ENCODE measurements at regions not wholly inside any gene's neighbourhood (a gene's known extent, or its start where the extent isn't known, plus 50 kb on each side); places are given as distances from the start of the nearest gene placed in this dataset.
"Not testable (repeated sequence)": the region's sequence is repeated elsewhere in the genome, so short reads cannot be mapped to it uniquely, and the experiment has no call there.

DNA sequence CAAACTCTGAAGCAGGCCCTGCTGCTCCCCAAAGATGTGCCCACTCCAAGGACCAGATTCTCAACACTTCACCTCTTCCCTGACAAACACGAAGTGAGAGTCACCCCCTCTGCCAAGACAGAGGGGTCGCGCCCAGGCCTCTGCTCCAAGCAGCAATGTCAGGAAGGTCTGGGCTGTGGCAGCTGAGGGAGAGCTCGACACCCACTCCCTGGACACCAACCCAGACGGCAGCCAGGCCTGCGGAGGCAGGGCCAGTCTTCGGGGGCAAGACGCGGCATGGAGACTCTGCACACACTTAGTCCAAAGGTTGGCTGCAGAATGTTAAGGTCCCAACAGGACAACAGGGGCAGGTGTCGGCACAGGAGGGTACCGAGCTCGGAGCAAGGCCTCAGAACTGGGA is 144.2 kb downstream of the DLL1 start:
- Histone ChIP-seq H3K27ac (no peak overlapping the region), H3K9me3 (peaks cover 0 to 4% (median 0%) of the 10 kb centered on the region in 4 donors), H3K36me3 (no peaks in the 10 kb centered on the region), H3K27me3 (no peaks in the 10 kb centered on the region), H3K4me1 (peaks cover 9 to 25% (median 18%) of the 10 kb centered on the region in 4 donors), H3K4me3 (no peak overlapping the region)
- 68 to 78% methylated on average over 8 to 11 of the region's 12 CpGs for WGBS, 2 donors
- DNase-seq, result peak in 1 of 2 donors; percentile 63
- ATAC-seq (ENCODE audit: low FRiP score in 2 of 2), result no peak
- TF ChIP-seq POLR2A (IDR thresholded peaks at IDR 0.05), result no peak
- TF ChIP-seq EP300 (IDR thresholded peaks at IDR 0.05), result no peak
- no peak for TF ChIP-seq POLR2AphosphoS5 (IDR thresholded peaks at IDR 0.05)
- no peak for TF ChIP-seq CTCF (IDR thresholded peaks at IDR 0.05)

GRCh38 chr6:170146131-170146530 is 144.7 kb downstream of the DLL1 start:
- peaks cover 9 to 23% (median 15%) of the 10 kb centered on the region in 4 donors for H3K4me1 ChIP-seq
- H3K36me3 ChIP-seq; DNase-seq; H3K27ac ChIP-seq; ATAC-seq (ENCODE audit: low FRiP score in 2 of 2); H3K27me3 ChIP-seq; H3K4me3 ChIP-seq; H3K9me3 ChIP-seq: not testable (repeated sequence)

DNA sequence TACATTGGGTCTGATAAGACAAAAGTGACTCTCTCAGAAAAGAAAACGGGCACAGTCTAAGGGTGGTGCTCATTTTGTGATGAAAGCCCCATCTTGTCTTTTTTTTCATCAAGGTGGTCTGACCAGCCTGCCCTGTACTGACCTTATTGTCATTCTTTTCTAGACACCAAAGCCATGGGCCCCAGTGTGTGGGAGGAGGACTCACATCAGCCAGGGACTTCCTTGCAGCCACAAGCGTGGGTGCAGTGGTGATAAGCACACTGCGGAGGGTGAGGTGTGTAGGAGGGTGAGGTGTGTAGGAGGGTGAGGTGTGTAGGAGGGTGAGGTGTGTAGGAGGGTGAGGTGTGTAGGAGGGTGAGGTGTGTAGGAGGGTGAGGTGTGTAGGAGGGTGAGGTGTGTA is 145.2 kb downstream of the DLL1 start:
- not testable (repeated sequence) for H3K27ac ChIP-seq; H3K9me3 ChIP-seq; H3K27me3 ChIP-seq; DNase-seq; ATAC-seq (ENCODE audit: low FRiP score in 2 of 2); H3K4me3 ChIP-seq; H3K36me3 ChIP-seq
- WGBS, 2 donors, result 56 to 58% methylated on average over 3 of the region's 3 CpGs
- H3K4me1 ChIP-seq, result peaks cover 9 to 23% (median 14%) of the 10 kb centered on the region in 4 donors

DNA sequence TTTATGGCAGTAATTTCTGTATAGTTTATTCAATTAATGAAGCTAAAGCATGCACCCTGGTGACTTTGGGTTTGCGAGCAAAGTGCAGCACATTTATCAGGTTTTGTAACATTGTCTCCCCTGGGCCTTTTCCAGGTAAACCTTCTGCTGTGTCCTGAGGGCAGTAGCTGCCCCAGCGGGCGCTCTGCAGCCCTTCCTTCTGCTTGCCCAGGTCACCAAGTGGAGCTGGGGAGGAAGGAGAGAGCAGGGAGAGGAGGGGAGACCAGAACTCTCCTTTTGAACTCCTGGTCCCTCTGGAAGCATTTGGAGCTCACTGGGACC is 145.6 kb downstream of the DLL1 start:
- no peak overlapping the region for H3K27ac ChIP-seq
- H3K36me3 ChIP-seq, result no peaks in the 10 kb centered on the region
- peaks cover 9 to 23% (median 14%) of the 10 kb centered on the region in 4 donors for H3K4me1 ChIP-seq
- H3K9me3 ChIP-seq, result peaks cover 0 to 4% (median 0%) of the 10 kb centered on the region in 4 donors
- no peak overlapping the region for H3K4me3 ChIP-seq
- ATAC-seq (ENCODE audit: low FRiP score in 2 of 2) (no peak), DNase-seq (no peak)
- no peak for TF ChIP-seq EP300 (IDR thresholded peaks at IDR 0.05)
- TF ChIP-seq POLR2AphosphoS5 (IDR thresholded peaks at IDR 0.05), result no peak
- H3K27me3 ChIP-seq, result no peaks in the 10 kb centered on the region
- WGBS, 2 donors, result 91 to 93% methylated on average over 3 of the region's 3 CpGs

DNA sequence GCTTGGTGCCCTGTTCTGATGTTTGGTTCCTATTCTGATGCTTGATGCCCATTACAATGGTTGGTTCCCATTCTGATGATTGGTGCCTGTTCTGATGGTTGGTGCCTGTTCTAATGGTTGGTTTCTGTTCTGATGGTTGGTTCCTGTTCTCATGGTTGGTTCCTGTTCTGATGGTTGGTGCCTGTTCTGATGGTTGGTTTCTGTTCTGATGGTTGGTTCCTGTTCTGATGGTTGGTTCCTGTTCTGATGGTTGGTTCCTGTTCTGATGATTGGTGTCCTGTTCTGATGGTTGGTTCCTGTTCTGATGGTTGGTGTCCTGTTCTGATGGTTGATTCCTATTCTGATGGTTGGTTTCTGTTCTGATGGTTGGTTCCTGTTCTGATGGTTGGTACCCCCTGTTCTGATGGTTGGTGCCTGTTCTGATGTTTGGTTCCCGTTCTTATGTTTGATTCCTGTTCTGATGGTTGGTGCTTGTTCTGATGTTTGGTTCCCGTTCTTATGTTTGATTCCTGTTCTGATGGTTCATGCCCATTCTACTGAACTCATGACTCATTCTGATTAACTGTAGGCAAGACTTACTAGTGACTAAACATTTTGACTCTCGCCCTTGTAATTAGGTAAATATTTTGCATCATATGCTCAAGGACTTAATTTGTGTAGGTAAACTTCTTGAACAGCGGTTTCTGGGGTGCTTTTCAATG is 146.2 kb downstream of the DLL1 start:
- Histone ChIP-seq H3K4me3 (no peak overlapping the region), H3K36me3 (no peaks in the 10 kb centered on the region), H3K9me3 (peaks cover 0 to 4% (median 0%) of the 10 kb centered on the region in 4 donors), H3K27me3 (no peaks in the 10 kb centered on the region), H3K27ac (no peak overlapping the region), H3K4me1 (peaks cover 9 to 23% (median 14%) of the 10 kb centered on the region in 4 donors)
- ATAC-seq (ENCODE audit: low FRiP score in 2 of 2), result no peak
- WGBS, 2 donors, result 62 to 71% methylated on average over 4 of the region's 4 CpGs
- TF ChIP-seq CTCF (IDR thresholded peaks at IDR 0.05), result no peak
- TF ChIP-seq EP300 (IDR thresholded peaks at IDR 0.05), result no peak
- TF ChIP-seq POLR2A (IDR thresholded peaks at IDR 0.05), result no peak
- no peak for TF ChIP-seq POLR2AphosphoS5 (IDR thresholded peaks at IDR 0.05)
- DNase-seq, result no peak

DNA sequence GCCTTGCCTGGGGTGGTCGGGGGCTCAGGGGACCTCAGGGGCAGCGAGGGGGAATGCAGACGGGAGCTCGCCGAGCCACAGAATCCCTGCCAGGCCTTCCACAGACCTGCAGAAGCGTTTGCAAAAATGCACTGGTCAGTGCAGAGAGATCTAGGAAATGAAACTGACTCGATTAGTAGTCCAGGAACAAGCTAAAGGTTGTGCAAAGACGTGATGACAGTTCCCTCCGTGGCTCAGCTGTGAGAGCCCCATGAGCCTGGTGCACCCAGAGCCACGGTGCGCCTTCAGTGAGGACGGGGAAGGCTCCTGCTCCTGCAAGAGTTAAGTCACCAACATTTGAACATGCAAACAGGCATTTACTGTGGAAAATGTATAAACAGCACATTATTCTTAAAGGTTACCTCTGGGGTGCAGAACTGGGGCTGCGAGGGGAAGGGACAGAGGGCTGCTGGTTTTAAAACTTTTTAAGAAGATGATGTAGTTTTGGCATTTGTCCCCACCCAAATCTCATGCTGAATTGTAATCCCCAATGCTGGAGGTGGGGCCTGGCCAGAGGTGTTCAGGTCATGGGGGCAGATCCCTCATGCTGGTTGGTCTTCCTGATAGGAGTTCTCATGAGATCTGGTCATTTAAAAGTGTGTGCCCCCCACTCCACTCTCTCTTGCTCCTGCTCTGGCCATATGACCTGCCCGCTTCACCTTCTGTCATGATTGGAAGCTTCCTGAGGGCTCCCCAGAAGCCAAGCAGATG is 147.3 kb downstream of the DLL1 start:
- Histone ChIP-seq H3K4me1 (peaks cover 8 to 17% (median 14%) of the 10 kb centered on the region in 4 donors), H3K27me3 (no peaks in the 10 kb centered on the region), H3K4me3 (no peak overlapping the region), H3K9me3 (peaks cover 0 to 4% (median 0%) of the 10 kb centered on the region in 4 donors), H3K27ac (no peak overlapping the region), H3K36me3 (no peaks in the 10 kb centered on the region)
- 63 to 84% methylated on average over 13 to 14 of the region's 14 CpGs for WGBS, 2 donors
- no peak for ATAC-seq (ENCODE audit: low FRiP score in 2 of 2)
- no peak for TF ChIP-seq POLR2AphosphoS5 (IDR thresholded peaks at IDR 0.05)
- no peak for TF ChIP-seq POLR2A (IDR thresholded peaks at IDR 0.05)
- no peak for TF ChIP-seq CTCF (IDR thresholded peaks at IDR 0.05)
- no peak for TF ChIP-seq EP300 (IDR thresholded peaks at IDR 0.05)
- DNase-seq, result peak; percentile 15 to 38

Data from upper lobe of left lung (tissue), 6 donors.